Mucosa of descending colon (tissue), 3 donors: ENCODE measurements at regions not wholly inside any gene's neighbourhood (a gene's known extent, or its start where the extent isn't known, plus 50 kb on each side); places are given as distances from the start of the nearest gene placed in this dataset.

Experiments used
- ATAC-seq: fragments of 200-7000 bp; cut with Tn5 transposase; one replicate; pipeline ENCODE4 v1.9.1; 2020; ENCODE audit warnings: mild to moderate bottlenecking, moderate library complexity
- DNase-seq, 3 donors: peaks; one replicate each; pipeline ENCODE4 v3.0.0-alpha.2; 2020
- H3K36me3 ChIP-seq: fragments of 200-600 bp; one replicate; pipeline ENCODE4 v1.8.0; 2021; ENCODE audit warnings: low read depth, mild to moderate bottlenecking
- H3K4me1 ChIP-seq: fragments of 200-600 bp; one replicate; pipeline ENCODE4 v1.8.0; 2021; ENCODE audit warnings: low read depth, mild to moderate bottlenecking
- H3K4me3 ChIP-seq: fragments of 200-600 bp; one replicate; pipeline ENCODE4 v1.8.0; 2021; ENCODE audit warnings: mild to moderate bottlenecking
- H3K9me3 ChIP-seq: fragments of 200-600 bp; one replicate; pipeline ENCODE4 v1.8.0; 2021; ENCODE audit warnings: mild to moderate bottlenecking
- CTCF ChIP-seq: fragments of 200-600 bp; IDR thresholded peaks from one replicate; pipeline ENCODE4 v1.8.0; 2022; ENCODE audit warnings: antibody characterized with exemption, mild to moderate bottlenecking
- intact Hi-C, 2 donors: fragments of 100-400 bp; cut with DNase I in 1 of 2; cut with micrococcal nuclease in 1 of 2; formaldehyde crosslinking; loops; one replicate each; pipeline versions ENCODE4 v1.11.0 to v1.11.1; 2022; cut with DNase I, micrococcal nuclease
- donor health status: DM: no; HTN: no; CAD: no; lungs with moderate emphysema.
- donor health status: DM: no; HTN: no; CAD: no.
- donor health status: DM: no; HTN: yes; CAD: no.

- intact Hi-C loops: no loop called here
- H3K36me3 ChIP-seq: no peaks in the 10 kb centered on the region
- no peak for DNase-seq
- ATAC-seq: no peak
- H3K4me3 ChIP-seq: no peak overlapping the region
- no peaks in the 10 kb centered on the region for H3K9me3 ChIP-seq
- no peak for TF ChIP-seq CTCF
- H3K4me1 ChIP-seq: no peaks in the 10 kb centered on the region
These were observed 98.5 kb upstream of the GJB5 start for GRCh38 chr1:34656299-34656698.

DNA sequence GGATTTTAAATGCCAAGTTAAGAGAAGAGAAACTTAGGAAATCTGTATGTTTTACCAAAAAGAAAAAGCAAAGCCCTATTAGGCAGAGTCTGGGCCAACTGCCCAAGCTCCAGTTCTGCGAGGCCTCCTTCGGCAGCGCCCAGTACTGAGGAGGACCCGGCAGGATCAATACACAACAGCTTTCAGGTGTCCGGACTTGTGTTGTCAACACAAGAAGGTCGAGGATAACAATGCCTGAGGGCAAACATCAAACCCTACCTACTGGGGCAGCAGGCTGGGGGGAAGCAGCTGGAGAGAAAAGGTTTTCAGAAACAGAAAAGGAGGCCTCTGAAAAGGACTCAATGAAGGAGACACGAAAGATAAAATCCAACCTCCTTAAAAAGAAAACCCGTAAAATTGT lies 98.1 kb upstream of the GJB5 start:
- DNase-seq (no peak), ATAC-seq (no peak)
- H3K36me3 ChIP-seq: no peaks in the 10 kb centered on the region
- no peak overlapping the region for H3K4me3 ChIP-seq
- intact Hi-C loops: no loop called here
- no peaks in the 10 kb centered on the region for H3K9me3 ChIP-seq
- no peaks in the 10 kb centered on the region for H3K4me1 ChIP-seq
- TF ChIP-seq CTCF: no peak

- H3K4me3 ChIP-seq: no peak overlapping the region
- H3K36me3 ChIP-seq: no peaks in the 10 kb centered on the region
- intact Hi-C loops: no loop called here
- no peak for DNase-seq
- no peaks in the 10 kb centered on the region for H3K4me1 ChIP-seq
- no peaks in the 10 kb centered on the region for H3K9me3 ChIP-seq
- no peak for TF ChIP-seq CTCF
- ATAC-seq: no peak
These were observed 97.6 kb upstream of the GJB5 start for GRCh38 chr1:34657266-34657665.

- TF ChIP-seq CTCF: no peak
- no peaks in the 10 kb centered on the region for H3K4me1 ChIP-seq
- ATAC-seq (no peak), DNase-seq (no peak)
- H3K36me3 ChIP-seq: no peaks in the 10 kb centered on the region
- intact Hi-C loops: no loop called here
- H3K9me3 ChIP-seq: no peaks in the 10 kb centered on the region
- no peak overlapping the region for H3K4me3 ChIP-seq
These were observed 97.0 kb upstream of the GJB5 start for GRCh38 chr1:34657849-34658248.

GRCh38 chr1:34663031-34663430 lies 91.8 kb upstream of the GJB5 start:
- no peak for TF ChIP-seq CTCF
- intact Hi-C loops: no loop called here
- no peak for ATAC-seq
- Histone ChIP-seq H3K9me3 (no peaks in the 10 kb centered on the region), H3K4me3 (no peak overlapping the region), H3K4me1 (no peaks in the 10 kb centered on the region), H3K36me3 (no peaks in the 10 kb centered on the region)
- DNase-seq: no peak

GRCh38 chr1:34668063-34668462 lies 86.8 kb upstream of the GJB5 start:
- Histone ChIP-seq H3K36me3 (no peaks in the 10 kb centered on the region), H3K9me3 (no peaks in the 10 kb centered on the region), H3K4me1 (no peaks in the 10 kb centered on the region), H3K4me3 (no peak overlapping the region)
- intact Hi-C loops: no loop called here
- TF ChIP-seq CTCF: no peak
- no peak for DNase-seq
- ATAC-seq: no peak
